ENCODE measurements at regions not wholly inside any gene's neighbourhood (a gene's known extent, or its start where the extent isn't known, plus 50 kb on each side); places are given as distances from the start of the nearest gene placed in this dataset.

GRCh38 chr5:53815471-53815870 lies 255.0 kb downstream of the NDUFS4 start:
- H3K4me1 Mint-ChIP-seq (ENCODE audit: unreplicated experiment) = no peaks in the 10 kb centered on the region
- no peaks in the 10 kb centered on the region for H3K9me3 Mint-ChIP-seq (ENCODE audit: unreplicated experiment)
- H3K27me3 Mint-ChIP-seq (ENCODE audit: unreplicated experiment) = peaks cover 46% of the 10 kb centered on the region
- H3K4me3 Mint-ChIP-seq (ENCODE audit: unreplicated experiment) = no peak overlapping the region
- H3K27ac Mint-ChIP-seq (ENCODE audit: unreplicated experiment) = no peak overlapping the region
- DNase-seq (ENCODE audit: extremely low spot score, unreplicated experiment) = no peak
- no peaks in the 10 kb centered on the region for H3K36me3 Mint-ChIP-seq (ENCODE audit: unreplicated experiment)
- TF ChIP-seq, protein P1, sequence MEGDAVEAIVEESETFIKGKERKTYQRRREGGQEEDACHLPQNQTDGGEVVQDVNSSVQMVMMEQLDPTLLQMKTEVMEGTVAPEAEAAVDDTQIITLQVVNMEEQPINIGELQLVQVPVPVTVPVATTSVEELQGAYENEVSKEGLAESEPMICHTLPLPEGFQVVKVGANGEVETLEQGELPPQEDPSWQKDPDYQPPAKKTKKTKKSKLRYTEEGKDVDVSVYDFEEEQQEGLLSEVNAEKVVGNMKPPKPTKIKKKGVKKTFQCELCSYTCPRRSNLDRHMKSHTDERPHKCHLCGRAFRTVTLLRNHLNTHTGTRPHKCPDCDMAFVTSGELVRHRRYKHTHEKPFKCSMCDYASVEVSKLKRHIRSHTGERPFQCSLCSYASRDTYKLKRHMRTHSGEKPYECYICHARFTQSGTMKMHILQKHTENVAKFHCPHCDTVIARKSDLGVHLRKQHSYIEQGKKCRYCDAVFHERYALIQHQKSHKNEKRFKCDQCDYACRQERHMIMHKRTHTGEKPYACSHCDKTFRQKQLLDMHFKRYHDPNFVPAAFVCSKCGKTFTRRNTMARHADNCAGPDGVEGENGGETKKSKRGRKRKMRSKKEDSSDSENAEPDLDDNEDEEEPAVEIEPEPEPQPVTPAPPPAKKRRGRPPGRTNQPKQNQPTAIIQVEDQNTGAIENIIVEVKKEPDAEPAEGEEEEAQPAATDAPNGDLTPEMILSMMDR (IDR thresholded peaks at IDR 0.05) = no peak

DNA sequence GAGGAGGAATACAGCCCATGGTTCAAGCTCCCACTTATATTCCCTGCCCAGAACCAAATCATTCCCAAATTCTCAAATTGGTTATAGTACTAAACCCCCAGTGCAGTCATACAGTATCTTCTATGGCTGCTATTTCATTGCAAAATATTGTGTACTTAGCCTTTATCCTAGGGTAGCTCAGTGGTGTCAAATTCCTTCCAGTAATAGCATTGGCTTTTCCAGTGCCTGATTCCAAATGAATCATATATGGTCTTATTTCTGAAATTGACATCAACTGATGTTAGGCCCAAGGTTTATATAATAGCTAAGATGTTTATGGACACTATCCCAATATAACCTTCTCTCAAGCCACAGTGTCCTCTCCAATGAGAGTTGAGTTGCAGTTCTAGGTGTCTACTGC lies 256.7 kb downstream of the NDUFS4 start:
- Mint-ChIP-seq H3K27me3 (ENCODE audit: unreplicated experiment) (peaks cover 46% of the 10 kb centered on the region), H3K9me3 (ENCODE audit: unreplicated experiment) (no peaks in the 10 kb centered on the region), H3K27ac (ENCODE audit: unreplicated experiment) (no peak overlapping the region), H3K36me3 (ENCODE audit: unreplicated experiment) (no peaks in the 10 kb centered on the region), H3K4me3 (ENCODE audit: unreplicated experiment) (no peak overlapping the region), H3K4me1 (ENCODE audit: unreplicated experiment) (no peaks in the 10 kb centered on the region)
- TF ChIP-seq, protein P1 (IDR thresholded peaks at IDR 0.05) = no peak
- DNase-seq (ENCODE audit: extremely low spot score, unreplicated experiment) = no peak

DNA sequence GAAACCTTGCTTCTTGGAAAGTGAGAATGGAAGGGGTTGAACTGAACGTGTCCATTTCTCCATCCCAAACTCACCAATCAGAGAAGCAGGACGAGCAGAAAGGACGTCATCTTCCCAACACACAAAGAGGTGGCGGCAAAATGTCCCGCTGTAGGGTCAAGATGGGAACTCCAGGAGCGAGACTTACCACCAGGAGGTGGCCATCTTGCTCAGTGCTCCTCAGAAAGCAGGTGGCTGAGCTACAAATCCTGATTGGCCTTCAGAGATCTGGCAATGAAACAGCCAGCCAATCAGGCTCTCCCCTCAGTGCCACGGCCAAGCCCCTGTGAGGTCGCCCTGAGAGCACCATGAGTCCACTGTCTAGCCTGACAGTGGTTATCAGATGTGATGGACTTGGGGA lies 259.0 kb downstream of the NDUFS4 start:
- Mint-ChIP-seq H3K4me3 (ENCODE audit: unreplicated experiment) (no peak overlapping the region), H3K9me3 (ENCODE audit: unreplicated experiment) (no peaks in the 10 kb centered on the region), H3K27me3 (ENCODE audit: unreplicated experiment) (peaks cover 37% of the 10 kb centered on the region), H3K36me3 (ENCODE audit: unreplicated experiment) (no peaks in the 10 kb centered on the region), H3K4me1 (ENCODE audit: unreplicated experiment) (no peaks in the 10 kb centered on the region), H3K27ac (ENCODE audit: unreplicated experiment) (no peak overlapping the region)
- no peak for DNase-seq (ENCODE audit: extremely low spot score, unreplicated experiment)
- TF ChIP-seq, protein P1 (IDR thresholded peaks at IDR 0.05) = no peak

- Mint-ChIP-seq H3K4me1 (ENCODE audit: unreplicated experiment) (no peaks in the 10 kb centered on the region), H3K4me3 (ENCODE audit: unreplicated experiment) (no peak overlapping the region), H3K9me3 (ENCODE audit: unreplicated experiment) (no peaks in the 10 kb centered on the region), H3K27ac (ENCODE audit: unreplicated experiment) (no peak overlapping the region), H3K36me3 (ENCODE audit: unreplicated experiment) (no peaks in the 10 kb centered on the region), H3K27me3 (ENCODE audit: unreplicated experiment) (peaks cover 29% of the 10 kb centered on the region)
- TF ChIP-seq, protein P1 (IDR thresholded peaks at IDR 0.05) = no peak
- DNase-seq (ENCODE audit: extremely low spot score, unreplicated experiment) = no peak
These were observed 259.8 kb downstream of the NDUFS4 start for GRCh38 chr5:53820119-53820801.

DNA sequence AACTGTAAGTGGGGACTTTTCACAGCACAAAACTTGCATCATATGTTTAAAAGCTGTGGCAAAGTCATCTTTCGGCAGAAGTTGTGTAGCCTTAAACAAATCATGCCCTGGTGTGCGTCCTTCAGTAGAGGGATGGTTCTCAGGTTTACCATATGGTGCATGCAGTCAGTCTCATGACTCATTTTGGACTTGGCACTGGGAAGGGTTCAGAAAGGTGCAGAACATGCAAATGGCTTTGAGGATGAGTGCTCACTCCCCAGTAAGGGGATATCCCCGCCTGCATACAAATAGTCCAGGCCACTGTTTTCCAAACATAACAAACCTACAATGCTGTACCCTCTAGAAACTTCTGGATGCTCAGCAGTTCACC lies 260.3 kb downstream of the NDUFS4 start:
- H3K9me3 Mint-ChIP-seq (ENCODE audit: unreplicated experiment) = no peaks in the 10 kb centered on the region
- no peak overlapping the region for H3K4me3 Mint-ChIP-seq (ENCODE audit: unreplicated experiment)
- H3K27ac Mint-ChIP-seq (ENCODE audit: unreplicated experiment) = no peak overlapping the region
- DNase-seq (ENCODE audit: extremely low spot score, unreplicated experiment) = no peak
- no peaks in the 10 kb centered on the region for H3K36me3 Mint-ChIP-seq (ENCODE audit: unreplicated experiment)
- H3K27me3 Mint-ChIP-seq (ENCODE audit: unreplicated experiment) = peaks cover 24% of the 10 kb centered on the region
- no peaks in the 10 kb centered on the region for H3K4me1 Mint-ChIP-seq (ENCODE audit: unreplicated experiment)
- TF ChIP-seq, protein P1 (IDR thresholded peaks at IDR 0.05) = no peak

All from osteocyte (in vitro differentiated cells).